ENCODE measurements at regions not wholly inside any gene's neighbourhood (a gene's known extent, or its start where the extent isn't known, plus 50 kb on each side); places are given as distances from the start of the nearest gene placed in this dataset.

GRCh38 chr14:101234999-101235334 is 326.3 kb upstream of the DIO3 start:
- in situ Hi-C loops (cut with HindIII; ENCODE audit: low sequenced_read_pairs), result loop anchor here (10.0 kb wide), 3 partner anchors 50 to 400 kb away; no protein-coding TSS in a partner anchor

- in situ Hi-C loops (cut with HindIII; ENCODE audit: low sequenced_read_pairs), result loop anchor here (10.0 kb wide), 3 partner anchors 49 to 401 kb away; no protein-coding TSS in a partner anchor
Measured at GRCh38 chr14:101235335-101236103, 325.8 kb upstream of the DIO3 start.

DNA sequence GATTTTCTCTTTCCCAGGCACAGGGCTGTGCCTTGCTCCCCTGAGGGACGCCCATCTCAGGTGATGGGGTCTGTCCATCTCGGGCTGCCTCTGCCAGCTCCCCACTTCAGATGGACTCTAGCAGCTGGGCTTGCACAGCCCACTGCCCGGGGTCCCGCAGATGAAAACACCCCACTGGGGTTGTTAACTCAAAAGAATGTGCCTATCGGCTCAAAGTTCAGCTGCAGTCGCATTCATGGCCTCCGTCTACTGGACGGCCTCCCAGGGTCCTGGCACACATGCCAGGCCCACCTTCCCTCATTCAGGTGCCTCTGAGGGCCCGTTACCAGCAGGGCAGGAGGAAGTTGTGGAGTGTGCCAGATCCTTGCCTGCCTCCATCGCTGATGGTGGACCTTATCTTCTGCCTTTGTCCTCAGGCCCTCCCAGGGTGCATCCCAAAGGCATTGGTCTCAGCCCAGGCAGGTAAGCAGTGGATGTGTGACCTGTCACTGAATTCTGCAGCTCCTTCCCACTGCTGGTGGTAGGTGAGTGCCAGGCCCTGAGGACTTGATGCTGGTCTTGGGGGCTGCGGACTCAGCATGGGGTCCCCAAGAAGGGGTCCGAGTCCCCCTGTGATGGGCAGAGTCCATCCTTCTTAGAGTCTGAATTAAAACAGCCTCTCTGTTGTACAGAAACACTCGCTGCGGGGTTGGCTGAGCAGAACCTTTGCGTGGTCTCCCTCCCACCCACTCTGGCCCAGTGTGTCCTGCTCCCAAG is 324.6 kb upstream of the DIO3 start:
- in situ Hi-C loops (cut with HindIII; ENCODE audit: low sequenced_read_pairs), result loop anchor here (10.0 kb wide), 3 partner anchors 48 to 402 kb away; no protein-coding TSS in a partner anchor

DNA sequence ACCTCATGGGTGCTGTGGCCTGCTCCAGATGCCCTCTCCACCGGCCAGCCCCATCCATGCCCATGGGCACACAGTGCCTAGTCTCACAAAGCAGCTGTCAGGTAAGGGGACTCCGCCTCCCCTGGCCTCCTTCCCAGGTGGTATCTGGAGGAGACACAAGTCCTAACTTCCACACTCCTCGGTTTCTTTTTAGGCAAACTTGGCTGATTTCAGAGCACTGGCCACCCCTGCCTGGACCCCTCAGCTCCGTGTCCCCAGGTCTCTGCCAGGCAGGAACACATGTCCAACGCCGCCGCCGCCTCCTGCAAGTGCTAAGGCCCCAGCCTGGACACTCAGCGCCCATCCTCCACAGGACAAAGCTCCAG is 324.1 kb upstream of the DIO3 start:
- in situ Hi-C loops (cut with HindIII; ENCODE audit: low sequenced_read_pairs), result loop anchor here (10.0 kb wide), 3 partner anchors 48 to 402 kb away; no protein-coding TSS in a partner anchor

DNA sequence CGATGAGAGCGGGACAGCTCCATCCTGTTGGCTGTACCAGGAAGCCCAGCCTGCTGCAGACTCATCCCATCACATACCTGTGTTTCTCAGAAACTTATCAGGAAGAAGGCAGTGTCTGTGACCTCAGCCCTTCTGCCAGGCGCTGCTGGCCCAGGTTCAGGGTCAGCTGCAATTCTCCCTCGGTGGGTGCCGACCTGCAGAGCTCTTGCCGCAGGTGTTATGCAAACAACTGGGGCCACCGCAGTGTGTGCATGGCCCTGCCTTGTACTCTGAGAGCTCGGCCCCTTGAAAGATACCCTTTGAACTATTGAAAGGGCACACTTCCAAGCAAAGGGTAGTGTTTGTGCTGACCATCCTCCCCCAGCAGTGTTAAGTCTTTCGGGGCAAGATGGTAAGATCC is 322.2 kb upstream of the DIO3 start:
- in situ Hi-C loops (cut with HindIII; ENCODE audit: low sequenced_read_pairs), result loop anchor here (10.0 kb wide), 3 partner anchors 46 to 404 kb away; no protein-coding TSS in a partner anchor

- in situ Hi-C loops (cut with HindIII; ENCODE audit: low sequenced_read_pairs), result no loop called here
Measured at GRCh38 chr14:101241147-101241546, 320.1 kb upstream of the DIO3 start.

DNA sequence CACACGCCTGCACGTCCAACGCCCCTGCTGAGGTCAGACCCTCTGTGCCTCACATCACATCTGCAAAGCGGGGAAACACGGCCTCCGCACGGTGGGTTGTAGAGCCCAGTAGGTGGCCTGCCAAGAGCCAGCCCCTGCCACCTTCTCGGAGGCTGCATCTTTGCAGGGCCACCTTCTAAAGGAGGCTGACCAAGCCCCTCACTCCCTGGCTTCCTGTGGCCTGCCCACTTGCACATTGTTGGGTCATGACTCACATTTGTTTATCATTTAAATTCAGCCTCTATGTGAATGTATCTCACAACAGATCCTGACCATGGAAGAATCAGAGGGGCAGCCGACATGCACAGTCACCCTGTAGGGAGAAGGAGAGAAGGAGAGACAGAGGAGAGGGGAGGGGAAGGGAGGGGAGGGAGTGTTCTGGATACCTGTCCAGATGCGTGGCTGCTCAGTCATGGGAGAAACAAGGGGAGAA is 319.5 kb upstream of the DIO3 start:
- in situ Hi-C loops (cut with HindIII; ENCODE audit: low sequenced_read_pairs), result no loop called here

DNA sequence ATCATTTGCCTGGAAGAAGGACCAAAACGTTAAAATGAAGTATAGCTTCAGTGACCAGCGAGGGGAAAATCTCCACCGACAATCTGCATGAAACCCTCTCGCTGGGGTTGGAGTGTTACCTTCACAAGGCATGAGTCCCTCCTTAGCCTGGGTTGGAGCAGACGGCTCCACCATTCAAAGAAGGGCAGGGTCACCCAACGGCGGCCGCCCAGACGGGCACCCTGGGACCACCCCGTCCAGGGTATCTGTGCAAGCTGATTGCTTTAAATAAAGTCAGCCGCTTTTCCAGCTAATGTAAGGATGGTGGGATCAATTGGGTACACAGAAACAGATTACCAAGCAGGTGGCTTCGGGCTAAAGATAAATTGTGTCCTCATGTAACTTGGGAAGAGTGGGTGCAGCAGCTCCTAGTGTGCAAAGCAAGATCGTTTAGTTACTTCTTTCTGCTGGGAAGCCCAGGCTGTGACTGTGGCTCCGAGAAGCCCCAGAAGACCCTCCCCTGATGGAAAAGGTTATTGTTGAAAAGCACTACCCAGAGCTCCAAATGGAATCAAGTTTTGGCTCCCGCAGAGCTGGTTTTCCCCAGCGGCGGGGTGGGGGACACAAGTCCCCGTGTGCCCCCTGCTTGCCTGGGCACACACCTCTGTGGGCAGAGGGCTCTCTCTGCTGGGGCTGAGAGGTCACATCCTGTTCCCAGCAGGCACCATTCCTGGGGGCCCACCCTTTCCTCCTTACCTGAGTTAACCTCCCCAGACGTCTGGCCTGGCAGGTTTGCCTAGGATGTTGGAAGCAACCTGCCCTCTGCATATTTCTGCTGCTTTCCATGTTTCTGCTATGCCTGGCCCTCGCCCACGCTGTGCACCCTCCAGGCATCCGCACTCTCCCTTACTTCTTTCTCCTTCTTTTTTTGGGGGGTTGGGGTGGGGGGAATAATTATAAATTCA is 318.6 kb upstream of the DIO3 start:
- in situ Hi-C loops (cut with HindIII; ENCODE audit: low sequenced_read_pairs), result no loop called here

DNA sequence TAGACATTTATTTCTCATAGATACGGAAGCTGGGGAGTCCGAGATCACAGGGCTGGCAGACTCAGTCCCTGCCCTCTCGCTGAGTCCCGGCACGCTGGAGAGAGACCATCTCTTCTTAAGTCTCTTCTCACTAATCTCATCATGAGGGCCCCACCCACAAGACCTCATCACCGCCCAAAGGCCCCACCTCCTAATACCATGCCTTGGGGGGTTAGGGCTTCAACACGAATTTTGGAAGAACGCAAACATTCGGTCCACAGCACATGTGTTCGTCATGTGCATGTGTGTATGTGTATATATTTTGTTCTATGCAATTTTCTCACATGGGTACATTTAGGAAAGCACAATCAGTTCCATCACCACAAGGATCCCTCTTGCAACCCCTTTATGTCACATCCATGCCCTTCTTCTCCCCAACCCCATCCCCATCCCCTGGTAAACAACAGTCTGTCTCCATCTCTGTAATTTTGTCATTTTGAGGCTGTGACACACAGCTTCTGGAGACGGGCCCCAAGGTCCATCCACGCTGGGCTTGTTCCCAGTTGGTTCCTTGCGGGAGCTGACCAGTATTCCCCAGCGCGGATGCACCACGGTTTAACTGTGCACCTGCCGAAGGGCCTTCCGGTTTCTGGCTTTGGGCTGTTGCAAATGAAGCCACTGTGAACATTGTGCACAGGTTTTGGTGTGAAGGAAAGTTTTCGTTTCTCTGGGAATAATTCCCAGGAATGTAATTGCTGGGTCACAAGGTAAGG is 317.5 kb upstream of the DIO3 start:
- in situ Hi-C loops (cut with HindIII; ENCODE audit: low sequenced_read_pairs), result no loop called here

DNA sequence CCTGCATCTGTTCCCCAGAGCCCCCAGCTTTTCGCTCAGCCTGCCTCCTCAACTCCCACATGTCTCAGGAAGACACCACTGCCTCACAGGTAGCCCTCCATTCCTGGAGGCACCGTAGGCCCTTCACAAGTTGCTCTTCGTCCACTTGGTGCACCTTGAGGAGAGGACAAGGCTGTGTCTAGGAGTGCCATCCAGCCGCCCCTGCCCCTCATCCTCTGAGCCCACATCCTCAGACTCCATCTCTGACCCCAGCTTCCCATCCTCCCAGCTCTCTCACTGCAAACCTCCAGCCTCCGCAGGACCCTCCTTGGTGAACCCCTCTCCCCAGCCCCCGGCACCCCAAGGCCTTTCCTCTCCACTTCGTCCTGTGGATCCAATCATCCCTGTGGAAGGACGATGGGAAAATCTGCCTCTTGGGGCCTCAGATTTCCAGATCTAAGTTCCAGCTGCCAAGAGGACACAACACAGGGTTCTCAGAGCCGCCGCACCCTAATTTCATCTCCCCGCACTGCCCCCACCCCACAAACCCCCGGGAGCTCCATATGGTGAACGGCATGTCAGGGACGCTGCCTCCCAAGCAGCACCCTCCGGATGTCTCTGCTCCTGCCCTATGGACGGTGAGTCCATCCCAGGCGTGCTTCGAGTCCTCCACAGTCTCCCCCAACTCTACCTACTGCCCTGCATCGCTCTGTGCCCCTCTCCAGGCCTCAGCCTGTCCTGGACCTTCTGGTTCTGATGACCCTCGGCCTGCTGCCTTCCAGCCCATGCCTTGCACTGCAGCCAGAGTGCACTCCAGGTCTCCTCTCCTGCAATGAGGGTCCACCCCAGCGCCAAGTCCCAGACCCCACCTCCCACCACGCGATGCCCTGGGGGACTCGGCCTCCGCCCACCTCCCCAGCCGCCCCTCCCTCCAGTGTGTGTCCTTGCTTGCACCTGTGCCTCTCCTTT is 314.1 kb upstream of the DIO3 start:
- in situ Hi-C loops (cut with HindIII; ENCODE audit: low sequenced_read_pairs), result no loop called here

DNA sequence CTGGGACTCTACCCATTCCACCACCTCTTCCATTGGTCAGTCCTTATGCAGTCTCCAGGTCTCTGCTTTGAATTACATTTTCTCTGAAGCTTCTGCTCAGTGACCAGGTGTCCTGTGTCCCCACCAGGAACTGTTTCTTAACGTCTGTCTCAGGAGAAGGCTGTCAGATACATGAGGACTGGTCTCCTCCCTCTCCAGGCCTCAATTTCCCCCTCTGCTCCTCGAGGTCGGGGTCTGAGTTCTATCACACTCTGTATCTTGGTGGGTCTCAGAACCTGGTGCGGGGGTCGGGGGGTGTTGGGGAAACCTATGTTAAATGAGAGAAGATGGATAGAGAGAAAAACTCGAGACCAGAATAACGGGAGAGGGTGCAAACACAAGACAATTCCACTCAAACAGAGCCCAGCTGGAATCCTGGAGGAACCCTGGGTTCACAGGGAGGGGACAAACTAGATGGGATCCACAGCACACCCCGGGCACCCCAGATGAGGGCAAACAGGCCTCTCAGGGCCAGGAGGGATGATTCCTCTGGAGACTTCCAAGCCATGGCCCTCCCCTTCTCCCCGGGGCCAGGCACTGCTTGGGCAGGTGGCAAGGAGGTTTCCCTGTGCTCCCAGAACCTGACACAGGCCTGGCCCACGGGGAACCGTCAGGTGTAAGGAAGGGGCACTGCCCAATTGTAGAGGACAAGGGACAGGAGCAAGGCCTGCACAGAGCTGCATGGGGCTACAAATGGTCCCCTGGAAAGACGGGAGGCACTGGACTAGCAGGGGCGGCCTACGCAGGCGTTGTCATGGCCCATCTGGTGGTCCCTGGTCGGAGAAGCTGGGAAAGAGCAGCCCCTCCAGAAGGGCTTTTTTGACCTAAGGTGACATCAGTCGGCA is 313.2 kb upstream of the DIO3 start:
- in situ Hi-C loops (cut with HindIII; ENCODE audit: low sequenced_read_pairs), result no loop called here

DNA sequence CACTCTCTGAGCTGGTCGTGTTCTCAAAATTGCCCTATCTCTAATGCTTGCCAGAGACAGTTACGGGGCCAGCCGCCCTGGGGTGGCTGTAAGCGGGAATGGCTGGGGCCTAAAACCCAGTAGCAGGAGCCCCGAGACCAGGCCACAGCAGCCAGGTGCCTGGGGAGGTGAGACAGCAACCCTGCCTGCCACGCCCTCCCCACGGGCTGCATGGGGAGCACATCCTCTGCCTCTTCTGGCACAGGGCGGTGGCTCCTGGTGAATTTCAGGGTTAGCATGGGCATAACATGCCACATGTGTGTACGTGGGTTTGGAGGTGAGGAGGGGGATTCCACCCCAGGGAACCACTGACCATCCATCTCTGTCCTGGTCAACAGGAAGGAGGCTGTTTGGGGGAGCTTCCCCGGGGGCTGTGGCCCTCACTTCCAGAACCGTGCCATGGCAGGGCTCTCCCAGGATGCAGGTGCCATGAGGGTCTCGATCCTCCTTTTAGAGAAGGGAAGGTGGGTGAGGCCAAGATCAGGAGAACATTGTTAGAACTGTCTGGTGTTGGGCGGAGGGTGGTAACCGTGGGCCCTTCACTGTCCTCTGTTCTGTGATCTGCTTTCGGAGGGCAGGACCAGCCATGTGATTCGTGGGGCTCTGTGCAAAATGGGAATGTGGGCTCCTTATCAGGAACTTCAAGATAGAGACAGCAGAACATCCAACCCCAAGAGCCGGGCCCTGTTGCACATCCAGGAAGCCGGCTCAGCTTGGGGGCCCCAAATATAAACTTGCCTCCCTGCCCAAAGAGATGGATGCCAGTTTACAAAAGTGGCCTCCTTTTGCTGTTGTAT is 312.2 kb upstream of the DIO3 start:
- in situ Hi-C loops (cut with HindIII; ENCODE audit: low sequenced_read_pairs), result no loop called here

- in situ Hi-C loops (cut with HindIII; ENCODE audit: low sequenced_read_pairs), result no loop called here
Measured at GRCh38 chr14:101249676-101250036, 311.6 kb upstream of the DIO3 start.

GRCh38 chr14:101250336-101250947 is 310.9 kb upstream of the DIO3 start:
- in situ Hi-C loops (cut with HindIII; ENCODE audit: low sequenced_read_pairs), result no loop called here

DNA sequence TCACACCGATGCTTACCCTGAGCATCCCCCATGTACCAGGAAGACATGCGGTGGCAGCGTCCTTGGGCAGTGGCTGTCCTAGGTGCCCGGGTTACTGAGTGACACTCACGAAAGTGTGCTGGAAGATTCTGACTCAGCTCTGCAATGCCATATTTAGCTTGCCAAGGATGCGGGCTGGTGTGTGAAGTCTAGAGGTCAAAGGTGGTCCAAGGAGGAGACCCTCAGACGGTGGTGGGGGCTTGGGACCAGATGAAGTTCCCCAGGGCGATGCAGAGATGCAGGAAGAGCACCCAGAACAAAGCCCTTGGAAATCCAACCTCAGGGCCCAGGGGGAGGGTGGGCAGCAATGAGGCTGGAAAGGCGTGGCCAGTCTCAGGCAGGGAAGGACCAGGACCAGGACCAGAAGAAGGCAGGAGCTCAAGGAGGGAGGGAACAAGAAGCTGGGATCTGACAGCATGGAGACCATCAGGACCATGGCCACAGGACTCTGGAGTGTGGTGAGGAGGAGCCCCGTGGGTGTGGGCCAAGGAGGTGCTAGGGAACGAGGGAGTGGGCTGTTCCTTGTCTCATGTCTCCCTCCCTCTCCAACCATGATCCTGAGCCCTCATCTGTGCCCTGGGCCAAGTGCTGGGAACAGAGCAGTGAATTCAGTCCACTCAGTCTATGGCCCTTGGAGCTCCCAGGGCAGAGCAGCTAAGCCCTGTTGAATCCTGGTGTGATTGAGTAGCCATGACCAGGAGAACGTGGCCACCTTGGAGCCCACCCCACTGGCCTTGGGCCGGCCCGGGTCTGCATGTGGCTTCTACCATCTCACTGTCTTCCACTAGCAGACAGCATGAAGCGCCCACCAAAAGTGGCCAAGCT is 310.1 kb upstream of the DIO3 start:
- in situ Hi-C loops (cut with HindIII; ENCODE audit: low sequenced_read_pairs), result no loop called here

Data from DLD1 (cell line).